DND-41 (cell line): ENCODE measurements at regions not wholly inside any gene's neighbourhood (a gene's known extent, or its start where the extent isn't known, plus 50 kb on each side); places are given as distances from the start of the nearest gene placed in this dataset.

Experiments
- ATAC-seq: fragments of 200-7000 bp; cut with Tn5 transposase; 3 replicates; pipeline ENCODE4 v1.9.1; 2021; ENCODE audit warnings: low read depth; ENCODE audit not compliant: insufficient read depth
- DNase-seq: peaks from one replicate; pipeline ENCODE4 v3.0.0-alpha.2; 2020
- H2AFZ ChIP-seq: 2 replicates; pipeline ENCODE4 v1.6.0; 2012; ENCODE audit warnings: low read depth, low read length
- H3K27ac ChIP-seq: 2 replicates; pipeline ENCODE4 v1.5.1; 2012; ENCODE audit warnings: low read length, inconsistent platforms
- H3K27me3 ChIP-seq: fragments of 200-600 bp; sonication (generic); 2 replicates; pipeline ENCODE4 v1.6.0; 2012; ENCODE audit warnings: low read length, mild to moderate bottlenecking, inconsistent platforms; ENCODE audit not compliant: insufficient read depth, poor library complexity
- H3K36me3 ChIP-seq: 2 replicates; pipeline ENCODE4 v1.5.1; 2012; ENCODE audit warnings: low read length, inconsistent platforms; ENCODE audit not compliant: insufficient read depth
- H3K4me1 ChIP-seq: 2 replicates; pipeline ENCODE4 v1.5.1; 2012; ENCODE audit warnings: mild to moderate bottlenecking, low read length; ENCODE audit not compliant: insufficient read depth
- H3K4me2 ChIP-seq: 2 replicates; pipeline ENCODE4 v1.6.0; 2012; ENCODE audit warnings: mild to moderate bottlenecking, moderate library complexity, low read length, inconsistent platforms; ENCODE audit not compliant: insufficient read depth
- H3K4me3 ChIP-seq, 2 experiments: fragments of 200-600 bp in 1 of 2; shearing (Covaris generic) in 1 of 2; 2 replicates each; pipeline ENCODE4 v1.5.1; 2012 to 2016; ENCODE audit warnings: inconsistent platforms in 2 of 2, low read length in 2 of 2, mild to moderate bottlenecking in 2 of 2, low read depth in 1 of 2, moderate library complexity in 1 of 2
- H3K79me2 ChIP-seq: 2 replicates; pipeline ENCODE4 v1.6.0; 2012; ENCODE audit warnings: low read length, inconsistent platforms; ENCODE audit not compliant: insufficient read depth
- H3K9ac ChIP-seq: 2 replicates; pipeline ENCODE4 v1.6.0; 2012; ENCODE audit warnings: low read depth, mild to moderate bottlenecking, inconsistent platforms, low read length, moderate library complexity
- H3K9me3 ChIP-seq: 2 replicates; pipeline ENCODE4 v1.5.1; 2012; ENCODE audit warnings: low read length, moderate library complexity, mild to moderate bottlenecking, inconsistent platforms; ENCODE audit not compliant: insufficient read depth, severe bottlenecking
- H4K20me1 ChIP-seq: 2 replicates; pipeline ENCODE4 v1.6.0; 2012; ENCODE audit warnings: low read length; ENCODE audit not compliant: insufficient read depth
- EZH2 ChIP-seq: IDR thresholded peaks from 3 replicates; pipeline ENCODE4 v1.6.1; 2012; ENCODE audit warnings: borderline replicate concordance, low read depth, mild to moderate bottlenecking, moderate library complexity, low read length, inconsistent platforms; ENCODE audit not compliant: severe bottlenecking
- TF ChIP-seq, protein P1 (sequence below): IDR thresholded peaks from 2 replicates; pipeline ENCODE4 v1.5.1; 2012; ENCODE audit warnings: borderline replicate concordance, low read length, moderate library complexity, mild to moderate bottlenecking; ENCODE audit not compliant: poor library complexity, severe bottlenecking; ENCODE audit errors: extremely low read depth

DNA sequence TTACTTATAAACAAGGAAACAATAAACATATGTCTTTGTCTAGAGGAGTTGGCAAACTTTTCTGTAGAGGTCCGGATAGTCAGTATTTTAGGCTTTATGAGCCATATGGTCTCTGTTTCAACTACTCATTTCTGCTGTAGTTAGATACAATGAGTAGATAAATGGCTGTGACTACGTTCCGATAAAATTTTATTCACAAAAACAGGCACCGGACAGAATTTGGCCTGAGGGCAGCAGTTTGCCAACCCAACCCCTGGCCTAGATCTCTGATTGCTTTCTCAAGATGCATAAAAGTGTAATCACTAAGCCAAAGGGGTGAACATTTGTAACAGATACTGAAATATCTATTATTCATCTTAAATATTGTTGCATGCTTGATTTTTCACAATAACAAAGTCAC lies 123.1 kb upstream of the ESRRG start:
- no peak overlapping the region for H3K9ac ChIP-seq
- H3K27me3 ChIP-seq: no peaks in the 10 kb centered on the region
- no peak overlapping the region for H3K4me3 ChIP-seq
- ATAC-seq: no peak
- H3K9me3 ChIP-seq: no peaks in the 10 kb centered on the region
- H3K4me2 ChIP-seq: no peak overlapping the region
- H4K20me1 ChIP-seq: no peaks in the 10 kb centered on the region
- no peaks in the 10 kb centered on the region for H3K79me2 ChIP-seq
- TF ChIP-seq, protein P1, sequence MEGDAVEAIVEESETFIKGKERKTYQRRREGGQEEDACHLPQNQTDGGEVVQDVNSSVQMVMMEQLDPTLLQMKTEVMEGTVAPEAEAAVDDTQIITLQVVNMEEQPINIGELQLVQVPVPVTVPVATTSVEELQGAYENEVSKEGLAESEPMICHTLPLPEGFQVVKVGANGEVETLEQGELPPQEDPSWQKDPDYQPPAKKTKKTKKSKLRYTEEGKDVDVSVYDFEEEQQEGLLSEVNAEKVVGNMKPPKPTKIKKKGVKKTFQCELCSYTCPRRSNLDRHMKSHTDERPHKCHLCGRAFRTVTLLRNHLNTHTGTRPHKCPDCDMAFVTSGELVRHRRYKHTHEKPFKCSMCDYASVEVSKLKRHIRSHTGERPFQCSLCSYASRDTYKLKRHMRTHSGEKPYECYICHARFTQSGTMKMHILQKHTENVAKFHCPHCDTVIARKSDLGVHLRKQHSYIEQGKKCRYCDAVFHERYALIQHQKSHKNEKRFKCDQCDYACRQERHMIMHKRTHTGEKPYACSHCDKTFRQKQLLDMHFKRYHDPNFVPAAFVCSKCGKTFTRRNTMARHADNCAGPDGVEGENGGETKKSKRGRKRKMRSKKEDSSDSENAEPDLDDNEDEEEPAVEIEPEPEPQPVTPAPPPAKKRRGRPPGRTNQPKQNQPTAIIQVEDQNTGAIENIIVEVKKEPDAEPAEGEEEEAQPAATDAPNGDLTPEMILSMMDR: no peak
- TF ChIP-seq EZH2: no peak
- H3K4me1 ChIP-seq: no peaks in the 10 kb centered on the region
- H3K36me3 ChIP-seq: no peaks in the 10 kb centered on the region
- no peak for DNase-seq
- H2AFZ ChIP-seq: no peak overlapping the region
- no peak overlapping the region for H3K27ac ChIP-seq

DNA sequence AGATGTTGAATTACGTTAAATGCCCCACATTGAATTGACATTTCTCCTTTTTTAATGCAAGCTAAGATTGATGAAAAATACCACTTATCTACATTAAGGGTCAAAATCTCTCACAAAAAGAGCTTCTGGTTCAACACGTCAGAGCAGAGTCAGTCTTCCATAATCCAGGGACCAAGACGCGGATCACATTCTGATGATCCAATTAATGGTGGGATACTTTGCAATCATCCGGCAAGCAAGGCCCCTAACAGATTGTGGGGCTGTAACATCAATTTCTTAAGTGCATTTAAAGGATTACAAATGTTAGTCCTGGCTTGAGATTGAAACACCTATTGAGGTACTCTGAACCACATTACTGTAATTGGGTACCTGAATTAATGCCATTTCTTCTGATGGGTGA lies 120.2 kb upstream of the ESRRG start:
- Histone ChIP-seq H4K20me1 (no peaks in the 10 kb centered on the region), H3K27me3 (no peaks in the 10 kb centered on the region), H3K4me1 (no peaks in the 10 kb centered on the region), H3K9me3 (no peaks in the 10 kb centered on the region), H3K4me2 (no peak overlapping the region), H3K4me3 (no peak overlapping the region), H3K36me3 (no peaks in the 10 kb centered on the region), H2AFZ (no peak overlapping the region), H3K9ac (no peak overlapping the region), H3K79me2 (no peaks in the 10 kb centered on the region), H3K27ac (no peak overlapping the region)
- TF ChIP-seq, protein P1: no peak
- no peak for TF ChIP-seq EZH2
- ATAC-seq (no peak), DNase-seq (no peak)

DNA sequence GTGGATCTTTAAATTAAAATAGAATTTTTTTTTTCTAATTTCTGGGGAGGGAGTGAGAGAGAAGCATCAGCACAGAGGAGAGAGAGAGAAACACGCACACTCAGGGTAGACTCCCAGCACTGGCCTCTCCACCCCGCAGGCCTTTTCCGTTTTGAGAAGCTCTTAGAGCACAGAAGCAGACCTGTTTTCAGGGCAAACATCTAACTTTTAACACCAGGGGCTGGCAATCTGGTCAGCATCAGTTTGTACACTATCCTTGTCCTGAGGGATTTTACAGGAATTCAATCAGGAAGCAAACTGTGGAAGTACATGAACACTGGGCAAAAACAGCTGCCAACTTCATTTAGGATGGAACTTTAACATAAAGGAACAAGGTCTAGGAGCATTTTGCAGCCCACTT lies 117.9 kb upstream of the ESRRG start:
- DNase-seq: no peak
- no peaks in the 10 kb centered on the region for H3K4me1 ChIP-seq
- H3K27ac ChIP-seq: no peak overlapping the region
- no peak overlapping the region for H3K4me3 ChIP-seq
- no peak overlapping the region for H3K9ac ChIP-seq
- H3K36me3 ChIP-seq: no peaks in the 10 kb centered on the region
- H3K4me2 ChIP-seq: no peak overlapping the region
- no peaks in the 10 kb centered on the region for H3K27me3 ChIP-seq
- no peak for TF ChIP-seq EZH2
- TF ChIP-seq, protein P1: no peak
- H3K79me2 ChIP-seq: no peaks in the 10 kb centered on the region
- ATAC-seq: no peak
- no peak overlapping the region for H2AFZ ChIP-seq
- H3K9me3 ChIP-seq: no peaks in the 10 kb centered on the region
- no peaks in the 10 kb centered on the region for H4K20me1 ChIP-seq

- no peak for DNase-seq
- Histone ChIP-seq H3K36me3 (no peaks in the 10 kb centered on the region), H3K9me3 (no peaks in the 10 kb centered on the region), H3K9ac (no peak overlapping the region), H3K79me2 (no peaks in the 10 kb centered on the region), H3K4me3 (no peak overlapping the region), H3K27ac (no peak overlapping the region), H2AFZ (no peak overlapping the region), H3K4me2 (no peak overlapping the region), H3K27me3 (no peaks in the 10 kb centered on the region), H4K20me1 (no peaks in the 10 kb centered on the region), H3K4me1 (no peaks in the 10 kb centered on the region)
- TF ChIP-seq, protein P1: no peak
- TF ChIP-seq EZH2: no peak
- no peak for ATAC-seq
Measured at GRCh38 chr1:216836316-216836715, 113.1 kb upstream of the ESRRG start.
